ENCODE measurements at regions not wholly inside any gene's neighbourhood (a gene's known extent, or its start where the extent isn't known, plus 50 kb on each side); places are given as distances from the start of the nearest gene placed in this dataset.

GRCh38 chr1:81377406-81377805 is 423.3 kb upstream of the ADGRL2 start:
- no peak overlapping the region for H3K27ac ChIP-seq (ENCODE audit: low read depth in 1 of 2, low read length in 1 of 2)
- DNase-seq (no peak), ATAC-seq (ENCODE audit: insufficient read depth, low FRiP score) (no peak)
- no peaks in the 10 kb centered on the region for H3K36me3 ChIP-seq (ENCODE audit: control insufficient read depth in 4 of 4, insufficient read depth in 4 of 4, low read length in 4 of 4)
- 58 to 73% methylated on average over 3 of the region's 3 CpGs for WGBS, 2 donors
- no peak for TF ChIP-seq CTCF (IDR thresholded peaks at IDR 0.05; ENCODE audit: control extremely low read depth, extremely low read depth)
- peaks cover 0 to 23% (median 0%) of the 10 kb centered on the region in 5 donors for H3K4me1 ChIP-seq (ENCODE audit: control insufficient read depth in 5 of 5, insufficient read depth in 5 of 5, low read length in 5 of 5)
- H3K9me3 ChIP-seq (ENCODE audit: control insufficient read depth in 4 of 4, insufficient read depth in 3 of 4, low read length in 3 of 4) = no peaks in the 10 kb centered on the region
- no peaks in the 10 kb centered on the region for H3K27me3 ChIP-seq (ENCODE audit: control insufficient read depth in 3 of 3, insufficient read depth in 3 of 3, low read length in 2 of 3)
- no peak overlapping the region for H3K4me3 ChIP-seq
- H3K9ac ChIP-seq (ENCODE audit: insufficient read depth in 1 of 2, low read length in 2 of 2) = no peak overlapping the region

GRCh38 chr1:81375884-81376548 is 424.7 kb upstream of the ADGRL2 start:
- no peak for DNase-seq
- TF ChIP-seq CTCF (IDR thresholded peaks at IDR 0.05; ENCODE audit: control extremely low read depth, extremely low read depth) = no peak
- Histone ChIP-seq H3K4me1 (ENCODE audit: control insufficient read depth in 5 of 5, insufficient read depth in 5 of 5, low read length in 5 of 5) (peaks cover 0 to 10% (median 0%) of the 10 kb centered on the region in 5 donors), H3K9me3 (ENCODE audit: control insufficient read depth in 4 of 4, insufficient read depth in 3 of 4, low read length in 3 of 4) (no peaks in the 10 kb centered on the region), H3K4me3 (no peak overlapping the region), H3K27me3 (ENCODE audit: control insufficient read depth in 3 of 3, insufficient read depth in 3 of 3, low read length in 2 of 3) (no peaks in the 10 kb centered on the region), H3K9ac (ENCODE audit: insufficient read depth in 1 of 2, low read length in 2 of 2) (no peak overlapping the region), H3K36me3 (ENCODE audit: control insufficient read depth in 4 of 4, insufficient read depth in 4 of 4, low read length in 4 of 4) (no peaks in the 10 kb centered on the region), H3K27ac (ENCODE audit: low read depth in 1 of 2, low read length in 1 of 2) (no peak overlapping the region)
- WGBS, 2 donors = 88 to 94% methylated on average over 5 of the region's 5 CpGs
- no peak for ATAC-seq (ENCODE audit: insufficient read depth, low FRiP score)

- TF ChIP-seq CTCF (IDR thresholded peaks at IDR 0.05; ENCODE audit: control extremely low read depth, extremely low read depth) = no peak
- no peak overlapping the region for H3K4me3 ChIP-seq
- peaks cover 0 to 2% (median 0%) of the 10 kb centered on the region in 5 donors for H3K4me1 ChIP-seq (ENCODE audit: control insufficient read depth in 5 of 5, insufficient read depth in 5 of 5, low read length in 5 of 5)
- no peaks in the 10 kb centered on the region for H3K36me3 ChIP-seq (ENCODE audit: control insufficient read depth in 4 of 4, insufficient read depth in 4 of 4, low read length in 4 of 4)
- no peak for ATAC-seq (ENCODE audit: insufficient read depth, low FRiP score)
- H3K9me3 ChIP-seq (ENCODE audit: control insufficient read depth in 4 of 4, insufficient read depth in 3 of 4, low read length in 3 of 4) = no peaks in the 10 kb centered on the region
- H3K27ac ChIP-seq (ENCODE audit: low read depth in 1 of 2, low read length in 1 of 2) = no peak overlapping the region
- WGBS, 2 donors = 95% methylated on average over 5 of the region's 5 CpGs
- no peaks in the 10 kb centered on the region for H3K27me3 ChIP-seq (ENCODE audit: control insufficient read depth in 3 of 3, insufficient read depth in 3 of 3, low read length in 2 of 3)
- no peak for DNase-seq
- no peak overlapping the region for H3K9ac ChIP-seq (ENCODE audit: insufficient read depth in 1 of 2, low read length in 2 of 2)
These were observed 426.3 kb upstream of the ADGRL2 start for GRCh38 chr1:81374481-81374880.

- ATAC-seq (ENCODE audit: insufficient read depth, low FRiP score) = no peak
- Histone ChIP-seq H3K9ac (ENCODE audit: insufficient read depth in 1 of 2, low read length in 2 of 2) (no peak overlapping the region), H3K36me3 (ENCODE audit: control insufficient read depth in 4 of 4, insufficient read depth in 4 of 4, low read length in 4 of 4) (no peaks in the 10 kb centered on the region), H3K27me3 (ENCODE audit: control insufficient read depth in 3 of 3, insufficient read depth in 3 of 3, low read length in 2 of 3) (no peaks in the 10 kb centered on the region), H3K9me3 (ENCODE audit: control insufficient read depth in 4 of 4, insufficient read depth in 3 of 4, low read length in 3 of 4) (no peaks in the 10 kb centered on the region), H3K27ac (ENCODE audit: low read depth in 1 of 2, low read length in 1 of 2) (no peak overlapping the region), H3K4me3 (no peak overlapping the region), H3K4me1 (ENCODE audit: control insufficient read depth in 5 of 5, insufficient read depth in 5 of 5, low read length in 5 of 5) (no peaks in the 10 kb centered on the region)
- 82 to 85% methylated on average over 3 of the region's 3 CpGs for WGBS, 2 donors
- no peak for TF ChIP-seq CTCF (IDR thresholded peaks at IDR 0.05; ENCODE audit: control extremely low read depth, extremely low read depth)
- no peak for DNase-seq
These were observed 428.9 kb upstream of the ADGRL2 start for GRCh38 chr1:81371864-81372263.

Measured in lung (tissue), 11 donors.